HTERT RPE-1 (cell line): ENCODE measurements at regions not wholly inside any gene's neighbourhood (a gene's known extent, or its start where the extent isn't known, plus 50 kb on each side); places are given as distances from the start of the nearest gene placed in this dataset.

Source experiments
- in situ Hi-C: fragments of 300-500 bp; cut with MboI; formaldehyde crosslinking; loops from 4 replicates; pipeline ENCODE4 v1.14.3; 2020; ENCODE audit warnings: low sequenced_read_pairs

- in situ Hi-C loops, result no loop called here
Measured at GRCh38 chr11:70735976-70736375, 337.6 kb downstream of the CTTN start.

- in situ Hi-C loops, result no loop called here
Measured at GRCh38 chr11:70736461-70736860, 338.1 kb downstream of the CTTN start.

- in situ Hi-C loops, result no loop called here
Measured at GRCh38 chr11:70736937-70737640, 338.8 kb downstream of the CTTN start.

- in situ Hi-C loops, result no loop called here
Measured at GRCh38 chr11:70737816-70738630, 339.7 kb downstream of the CTTN start.

GRCh38 chr11:70738661-70739060 lies 340.3 kb downstream of the CTTN start:
- in situ Hi-C loops, result no loop called here

- in situ Hi-C loops, result no loop called here
Measured at GRCh38 chr11:70739091-70739490, 340.8 kb downstream of the CTTN start.

GRCh38 chr11:70739811-70740487 lies 341.6 kb downstream of the CTTN start:
- in situ Hi-C loops, result no loop called here

GRCh38 chr11:70740488-70740851 lies 342.1 kb downstream of the CTTN start:
- in situ Hi-C loops, result no loop called here

GRCh38 chr11:70741085-70741484 lies 342.8 kb downstream of the CTTN start:
- in situ Hi-C loops, result no loop called here

GRCh38 chr11:70742553-70743291 lies 344.4 kb downstream of the CTTN start:
- in situ Hi-C loops, result no loop called here

GRCh38 chr11:70743329-70743728 lies 345.0 kb downstream of the CTTN start:
- in situ Hi-C loops, result no loop called here

GRCh38 chr11:70743941-70744351 lies 345.6 kb downstream of the CTTN start:
- in situ Hi-C loops, result no loop called here

- in situ Hi-C loops, result no loop called here
Measured at GRCh38 chr11:70744396-70745185, 346.3 kb downstream of the CTTN start.

- in situ Hi-C loops, result no loop called here
Measured at GRCh38 chr11:70745451-70745850, 347.1 kb downstream of the CTTN start.

GRCh38 chr11:70745941-70746340 lies 347.6 kb downstream of the CTTN start:
- in situ Hi-C loops, result no loop called here

- in situ Hi-C loops, result no loop called here
Measured at GRCh38 chr11:70746351-70746750, 348.0 kb downstream of the CTTN start.

- in situ Hi-C loops, result no loop called here
Measured at GRCh38 chr11:70747285-70747684, 349.0 kb downstream of the CTTN start.

GRCh38 chr11:70747921-70748320 lies 349.6 kb downstream of the CTTN start:
- in situ Hi-C loops, result no loop called here

- in situ Hi-C loops, result loop anchor here (25.0 kb wide), 1 partner anchor 289 kb away; no protein-coding TSS in a partner anchor
Measured at GRCh38 chr11:70751142-70751734, 352.9 kb downstream of the CTTN start.
